ENCODE measurements at regions not wholly inside any gene's neighbourhood (a gene's known extent, or its start where the extent isn't known, plus 50 kb on each side); places are given as distances from the start of the nearest gene placed in this dataset.

GRCh38 chr13:61654481-61654880 is 238.8 kb upstream of the PCDH20 start:
- no peak overlapping the region for H3K27ac ChIP-seq
- no peaks in the 10 kb centered on the region for H3K27me3 ChIP-seq
- no peak overlapping the region for H3K4me3 ChIP-seq
- TF ChIP-seq, protein P1, sequence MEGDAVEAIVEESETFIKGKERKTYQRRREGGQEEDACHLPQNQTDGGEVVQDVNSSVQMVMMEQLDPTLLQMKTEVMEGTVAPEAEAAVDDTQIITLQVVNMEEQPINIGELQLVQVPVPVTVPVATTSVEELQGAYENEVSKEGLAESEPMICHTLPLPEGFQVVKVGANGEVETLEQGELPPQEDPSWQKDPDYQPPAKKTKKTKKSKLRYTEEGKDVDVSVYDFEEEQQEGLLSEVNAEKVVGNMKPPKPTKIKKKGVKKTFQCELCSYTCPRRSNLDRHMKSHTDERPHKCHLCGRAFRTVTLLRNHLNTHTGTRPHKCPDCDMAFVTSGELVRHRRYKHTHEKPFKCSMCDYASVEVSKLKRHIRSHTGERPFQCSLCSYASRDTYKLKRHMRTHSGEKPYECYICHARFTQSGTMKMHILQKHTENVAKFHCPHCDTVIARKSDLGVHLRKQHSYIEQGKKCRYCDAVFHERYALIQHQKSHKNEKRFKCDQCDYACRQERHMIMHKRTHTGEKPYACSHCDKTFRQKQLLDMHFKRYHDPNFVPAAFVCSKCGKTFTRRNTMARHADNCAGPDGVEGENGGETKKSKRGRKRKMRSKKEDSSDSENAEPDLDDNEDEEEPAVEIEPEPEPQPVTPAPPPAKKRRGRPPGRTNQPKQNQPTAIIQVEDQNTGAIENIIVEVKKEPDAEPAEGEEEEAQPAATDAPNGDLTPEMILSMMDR (IDR thresholded peaks at IDR 0.05): no peak
- no peak for DNase-seq (ENCODE audit: low spot score)
- H3K36me3 ChIP-seq: no peaks in the 10 kb centered on the region
- no peaks in the 10 kb centered on the region for H3K4me1 ChIP-seq
- H3K9me3 ChIP-seq: no peaks in the 10 kb centered on the region

DNA sequence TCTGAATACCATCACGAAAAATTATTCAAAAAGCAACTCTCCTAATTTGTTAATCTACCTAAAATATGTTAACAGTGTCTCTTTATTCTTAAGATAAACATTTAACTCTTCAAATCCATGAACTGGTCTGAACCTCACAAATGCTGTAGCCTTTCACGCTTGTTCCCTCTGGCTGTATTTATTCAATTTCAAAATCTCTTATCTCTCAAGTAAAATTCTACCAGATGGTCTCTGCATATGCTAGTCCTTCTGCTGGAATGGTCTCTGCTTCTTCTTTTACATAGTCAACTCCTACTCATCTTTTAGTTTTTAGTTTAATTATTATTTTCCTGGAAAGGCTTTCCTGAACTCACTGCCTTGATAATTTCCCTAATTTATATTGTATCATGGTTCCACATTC is 232.9 kb upstream of the PCDH20 start:
- DNase-seq (ENCODE audit: low spot score): no peak

GRCh38 chr13:61612192-61612591 is 196.5 kb upstream of the PCDH20 start:
- no peaks in the 10 kb centered on the region for H3K9me3 ChIP-seq
- no peaks in the 10 kb centered on the region for H3K36me3 ChIP-seq
- H3K4me1 ChIP-seq: no peaks in the 10 kb centered on the region
- H3K27me3 ChIP-seq: no peaks in the 10 kb centered on the region
- no peak for DNase-seq (ENCODE audit: low spot score)
- H3K27ac ChIP-seq: no peak overlapping the region
- no peak overlapping the region for H3K4me3 ChIP-seq
- TF ChIP-seq, protein P1 (IDR thresholded peaks at IDR 0.05): no peak

More for the DNA sequence above, 232.9 kb upstream of the PCDH20 start:
- no peaks in the 10 kb centered on the region for H3K9me3 ChIP-seq
- H3K4me3 ChIP-seq: no peak overlapping the region
- no peaks in the 10 kb centered on the region for H3K4me1 ChIP-seq
- TF ChIP-seq, protein P1 (IDR thresholded peaks at IDR 0.05): no peak
- H3K27me3 ChIP-seq: no peaks in the 10 kb centered on the region
- H3K36me3 ChIP-seq: no peaks in the 10 kb centered on the region
- no peak overlapping the region for H3K27ac ChIP-seq

DNA sequence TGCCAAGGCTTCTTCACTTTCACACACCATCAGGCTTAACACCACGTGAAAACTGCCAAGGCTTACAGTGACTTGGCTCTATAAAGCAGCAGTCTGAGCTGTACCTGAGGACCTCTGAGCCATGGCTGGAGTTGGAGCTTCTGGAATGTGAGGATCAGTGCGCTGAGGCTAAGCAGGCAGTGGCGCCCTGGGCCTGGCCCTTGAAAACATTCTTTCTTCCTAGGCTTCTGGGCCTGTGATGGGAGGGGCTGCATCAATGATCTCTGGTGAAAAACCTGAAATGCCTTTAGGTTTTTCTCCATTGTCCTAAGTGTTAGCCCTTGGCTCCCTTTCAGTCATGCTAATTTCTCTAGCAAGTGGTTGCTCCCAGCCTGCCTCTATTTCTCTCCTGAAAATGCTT is 192.5 kb upstream of the PCDH20 start:
- TF ChIP-seq, protein P1 (IDR thresholded peaks at IDR 0.05): no peak
- DNase-seq (ENCODE audit: low spot score): no peak
- Histone ChIP-seq H3K27me3 (no peaks in the 10 kb centered on the region), H3K4me3 (no peak overlapping the region), H3K36me3 (no peaks in the 10 kb centered on the region), H3K27ac (no peak overlapping the region), H3K4me1 (no peaks in the 10 kb centered on the region), H3K9me3 (no peaks in the 10 kb centered on the region)

DNA sequence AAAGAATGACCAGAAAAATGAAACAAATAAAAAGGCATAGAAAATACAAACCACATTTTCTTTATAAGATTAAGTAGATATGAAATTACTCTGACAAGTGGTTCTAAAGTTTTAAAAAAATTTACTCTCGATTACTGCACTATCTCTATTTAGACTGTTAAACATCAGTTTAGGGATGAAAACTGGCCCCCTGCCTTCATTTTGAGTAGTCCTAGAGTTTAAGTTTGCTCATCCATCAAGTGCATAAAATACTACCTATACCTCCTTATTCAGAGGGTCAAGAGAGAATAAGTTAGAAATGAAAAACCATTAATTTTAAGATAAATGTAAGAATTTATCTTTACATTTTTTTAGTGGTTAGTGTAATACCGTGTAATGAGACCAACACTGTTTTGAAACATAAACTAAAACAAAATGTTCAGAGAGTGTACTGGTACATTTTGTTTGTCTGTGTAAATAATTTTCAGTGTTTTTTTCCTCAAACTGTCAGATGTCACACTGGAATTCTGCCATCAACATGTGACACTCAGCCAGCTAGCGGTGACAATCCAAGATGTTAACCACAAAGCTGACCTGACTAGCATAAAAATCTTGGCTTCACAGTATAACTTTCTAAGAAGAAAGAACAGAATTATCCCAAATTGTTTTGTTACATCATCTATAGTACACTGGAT is 184.8 kb upstream of the PCDH20 start:
- H3K4me3 ChIP-seq: no peak overlapping the region
- no peak for DNase-seq (ENCODE audit: low spot score)
- no peaks in the 10 kb centered on the region for H3K4me1 ChIP-seq
- H3K36me3 ChIP-seq: no peaks in the 10 kb centered on the region
- TF ChIP-seq, protein P1 (IDR thresholded peaks at IDR 0.05): no peak
- no peak overlapping the region for H3K27ac ChIP-seq
- no peaks in the 10 kb centered on the region for H3K27me3 ChIP-seq
- H3K9me3 ChIP-seq: no peaks in the 10 kb centered on the region

- TF ChIP-seq, protein P1 (IDR thresholded peaks at IDR 0.05): no peak
Measured at GRCh38 chr13:61592489-61592888, 176.8 kb upstream of the PCDH20 start.

More at GRCh38 chr13:61592489-61592888, 176.8 kb upstream of the PCDH20 start:
- Histone ChIP-seq H3K9me3 (no peaks in the 10 kb centered on the region), H3K27me3 (no peaks in the 10 kb centered on the region), H3K27ac (no peak overlapping the region), H3K36me3 (no peaks in the 10 kb centered on the region), H3K4me3 (no peak overlapping the region), H3K4me1 (no peaks in the 10 kb centered on the region)
- no peak for DNase-seq (ENCODE audit: low spot score)
